Adrenal gland (tissue), 5 donors: ENCODE measurements at regions not wholly inside any gene's neighbourhood (a gene's known extent, or its start where the extent isn't known, plus 50 kb on each side); places are given as distances from the start of the nearest gene placed in this dataset.

Experiments
- POLR2A ChIP-seq, 2 donors: fragments of 450-650 bp; IDR thresholded peaks; one replicate each; pipeline ENCODE4 v1.6.1; 2017; ENCODE audit warnings: antibody characterized with exemption in 2 of 2, mild to moderate bottlenecking in 2 of 2, moderate library complexity in 1 of 2
- TF ChIP-seq, protein P1 (sequence below), 6 experiments: fragments of 450-650 bp in 4 of 6; fragments of 200-600 bp in 2 of 6; sonication (generic) in 1 of 6; IDR thresholded peaks; 1 replicate in 5 of 6; 2 replicates in 1 of 6; pipeline versions ENCODE4 v1.5.1 to v1.8.0; 2016 to 2021; ENCODE audit warnings: antibody characterized with exemption in 6 of 6, mild to moderate bottlenecking in 2 of 6, moderate library complexity in 1 of 6
- donor health status: DM: no; HTN: no; CAD: no.

DNA sequence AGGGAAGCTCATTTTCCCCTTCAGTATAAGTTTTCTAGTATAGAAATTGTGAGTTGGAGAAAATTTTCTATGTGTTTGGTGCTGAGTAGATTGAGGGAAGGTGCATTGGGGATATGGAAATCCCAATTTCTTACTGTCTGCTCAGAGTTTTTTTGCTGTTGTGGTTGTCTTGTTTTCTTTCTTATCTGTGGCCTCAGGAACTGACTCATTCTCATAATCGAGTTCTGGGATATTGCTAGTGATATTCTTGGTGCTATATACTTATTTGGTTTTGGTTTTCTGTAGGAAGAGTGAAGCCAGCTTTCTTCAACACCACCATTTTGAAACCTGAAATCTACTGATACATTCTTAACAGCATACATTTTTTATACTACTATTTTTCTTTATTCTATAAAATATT, 869.2 kb downstream of the DIPK2A start:
- TF ChIP-seq, protein P1, sequence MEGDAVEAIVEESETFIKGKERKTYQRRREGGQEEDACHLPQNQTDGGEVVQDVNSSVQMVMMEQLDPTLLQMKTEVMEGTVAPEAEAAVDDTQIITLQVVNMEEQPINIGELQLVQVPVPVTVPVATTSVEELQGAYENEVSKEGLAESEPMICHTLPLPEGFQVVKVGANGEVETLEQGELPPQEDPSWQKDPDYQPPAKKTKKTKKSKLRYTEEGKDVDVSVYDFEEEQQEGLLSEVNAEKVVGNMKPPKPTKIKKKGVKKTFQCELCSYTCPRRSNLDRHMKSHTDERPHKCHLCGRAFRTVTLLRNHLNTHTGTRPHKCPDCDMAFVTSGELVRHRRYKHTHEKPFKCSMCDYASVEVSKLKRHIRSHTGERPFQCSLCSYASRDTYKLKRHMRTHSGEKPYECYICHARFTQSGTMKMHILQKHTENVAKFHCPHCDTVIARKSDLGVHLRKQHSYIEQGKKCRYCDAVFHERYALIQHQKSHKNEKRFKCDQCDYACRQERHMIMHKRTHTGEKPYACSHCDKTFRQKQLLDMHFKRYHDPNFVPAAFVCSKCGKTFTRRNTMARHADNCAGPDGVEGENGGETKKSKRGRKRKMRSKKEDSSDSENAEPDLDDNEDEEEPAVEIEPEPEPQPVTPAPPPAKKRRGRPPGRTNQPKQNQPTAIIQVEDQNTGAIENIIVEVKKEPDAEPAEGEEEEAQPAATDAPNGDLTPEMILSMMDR (IDR thresholded peaks at IDR 0.05) = no peak
- no peak for TF ChIP-seq POLR2A (IDR thresholded peaks at IDR 0.05)
